GM23248 (cell line): ENCODE measurements at regions not wholly inside any gene's neighbourhood (a gene's known extent, or its start where the extent isn't known, plus 50 kb on each side); places are given as distances from the start of the nearest gene placed in this dataset.

ENCODE experiments used
- EZH2 ChIP-seq: fragments of 200-600 bp; sonication (generic); IDR thresholded peaks from 2 replicates; pipeline ENCODE4 v1.6.1; 2018; ENCODE audit warnings: antibody characterized with exemption, mild to moderate bottlenecking; ENCODE audit not compliant: insufficient read depth, poor library complexity, severe bottlenecking
- EZH2phosphoT487 ChIP-seq: fragments of 200-600 bp; sonication (generic); IDR thresholded peaks from 2 replicates; pipeline ENCODE4 v1.6.1; 2018; ENCODE audit warnings: antibody characterized with exemption, moderate library complexity, mild to moderate bottlenecking, low read depth; ENCODE audit not compliant: insufficient read depth

DNA sequence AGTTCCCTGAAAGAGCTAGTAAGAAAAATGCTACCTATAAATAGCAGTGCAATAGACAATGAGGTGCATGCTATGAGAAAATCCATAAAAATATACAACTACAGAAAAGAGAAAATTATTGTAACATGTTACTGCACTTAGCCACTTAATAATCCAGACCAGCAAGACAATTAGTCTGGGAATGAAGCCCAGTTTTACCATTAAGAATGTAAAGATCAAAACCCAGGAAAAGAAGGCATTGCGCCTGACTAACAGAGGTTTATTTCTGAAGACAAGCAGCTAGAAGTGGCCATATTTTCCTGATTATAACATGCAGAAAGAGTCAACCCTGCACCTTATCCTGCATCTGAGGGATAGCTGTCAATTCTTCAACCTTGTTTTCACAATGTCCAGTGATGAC lies 276.4 kb upstream of the PRMT6 start:
- no peak for TF ChIP-seq EZH2
- no peak for TF ChIP-seq EZH2phosphoT487
